ENCODE measurements at regions not wholly inside any gene's neighbourhood (a gene's known extent, or its start where the extent isn't known, plus 50 kb on each side); places are given as distances from the start of the nearest gene placed in this dataset.

DNA sequence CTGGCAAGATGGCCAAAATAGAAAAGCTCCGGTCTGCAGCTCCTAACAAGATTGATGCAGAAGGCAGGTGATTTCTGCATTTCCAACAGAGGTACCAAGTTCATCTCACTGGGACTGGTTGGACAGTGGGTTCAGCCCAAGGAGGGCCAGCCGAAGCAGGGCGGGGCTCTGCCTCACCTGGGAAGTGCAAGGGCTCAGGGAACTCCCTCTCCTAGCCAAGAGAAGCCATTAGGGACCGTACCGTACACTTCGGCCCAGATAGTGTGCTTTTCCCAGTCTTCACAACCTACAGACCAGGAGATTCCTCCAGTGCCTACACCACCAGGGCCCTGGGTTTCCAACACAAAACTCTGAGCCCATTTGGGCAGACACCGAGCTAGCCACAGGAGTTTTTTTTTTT is 277.8 kb downstream of the SLCO4C1 start:
- ATAC-seq (ENCODE audit: low read depth) (no peak), DNase-seq (no peak)
- no peak overlapping the region for H3K27ac Mint-ChIP-seq
- no peaks in the 10 kb centered on the region for H3K4me1 Mint-ChIP-seq
- H3K4me3 Mint-ChIP-seq: no peak overlapping the region
- peaks cover 2% of the 10 kb centered on the region for H3K27me3 Mint-ChIP-seq
- H3K36me3 Mint-ChIP-seq: no peaks in the 10 kb centered on the region
- no peaks in the 10 kb centered on the region for H3K9me3 Mint-ChIP-seq
- POLR2A ChIA-PET: no interaction called here

DNA sequence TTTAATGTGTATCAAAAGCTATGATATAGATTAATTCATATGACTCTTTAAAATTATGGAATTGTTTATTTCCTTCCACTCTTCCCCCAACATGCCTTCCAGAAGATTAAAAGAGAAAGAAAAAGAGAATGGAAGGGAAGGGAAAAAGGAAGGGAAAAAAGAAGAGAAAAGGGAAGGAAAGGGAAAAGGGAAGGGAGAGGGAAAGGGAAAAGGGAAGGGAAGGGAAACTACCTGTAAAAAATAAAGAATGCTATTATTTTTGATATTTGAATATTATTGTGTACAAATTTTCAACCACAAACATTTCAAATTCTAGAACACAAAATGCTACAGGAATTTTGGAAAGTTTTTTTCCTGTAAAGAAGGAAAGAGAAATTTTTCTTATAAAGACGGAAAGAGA is 281.7 kb downstream of the SLCO4C1 start:
- Mint-ChIP-seq H3K27me3 (peaks cover under 1% of the 10 kb centered on the region), H3K4me1 (no peaks in the 10 kb centered on the region), H3K36me3 (no peaks in the 10 kb centered on the region), H3K9me3 (no peaks in the 10 kb centered on the region), H3K4me3 (no peak overlapping the region), H3K27ac (no peak overlapping the region)
- POLR2A ChIA-PET: no interaction called here
- DNase-seq: no peak
- no peak for ATAC-seq (ENCODE audit: low read depth)

DNA sequence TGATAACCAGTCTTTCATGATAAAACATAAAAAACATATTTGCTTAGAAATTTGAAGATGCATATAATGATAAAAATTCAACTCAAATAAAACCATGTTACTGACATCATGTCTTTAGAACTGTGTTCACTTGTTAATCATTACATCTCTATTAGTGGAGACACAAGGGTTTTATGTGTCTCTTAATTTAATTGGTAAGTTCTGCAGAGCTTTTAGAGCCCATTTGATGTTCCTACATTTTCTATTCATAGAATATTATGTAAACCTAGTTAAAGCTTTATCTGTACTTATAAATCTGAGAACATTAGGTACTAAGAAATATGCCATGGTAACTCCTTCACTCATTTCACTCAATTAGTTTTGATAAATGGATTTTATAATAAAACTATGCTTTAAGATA is 285.4 kb downstream of the SLCO4C1 start:
- Mint-ChIP-seq H3K27ac (no peak overlapping the region), H3K9me3 (no peaks in the 10 kb centered on the region), H3K36me3 (no peaks in the 10 kb centered on the region), H3K4me1 (no peaks in the 10 kb centered on the region), H3K4me3 (no peak overlapping the region), H3K27me3 (no peaks in the 10 kb centered on the region)
- DNase-seq: no peak
- POLR2A ChIA-PET: no interaction called here
- no peak for ATAC-seq (ENCODE audit: low read depth)

DNA sequence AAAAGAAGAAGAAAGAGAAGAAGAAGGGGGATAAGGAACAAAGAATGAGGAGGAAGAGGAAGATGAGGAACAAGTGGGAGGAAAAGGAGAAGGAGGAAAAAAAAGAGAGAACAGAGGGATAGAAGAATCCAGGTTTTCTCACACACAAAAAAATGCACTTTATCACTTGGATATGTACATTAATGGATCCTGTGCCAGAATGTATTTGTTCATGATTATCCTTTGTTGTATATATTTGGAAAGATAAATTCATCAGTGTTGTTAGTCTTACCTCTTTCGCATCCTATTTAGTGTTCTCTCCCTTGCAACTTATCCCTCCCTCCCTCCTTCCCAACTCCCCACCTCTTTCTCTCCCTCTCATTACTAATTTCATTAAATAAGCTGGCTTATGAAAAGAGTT is 298.8 kb downstream of the SLCO4C1 start:
- Mint-ChIP-seq H3K27me3 (no peaks in the 10 kb centered on the region), H3K27ac (no peak overlapping the region), H3K36me3 (no peaks in the 10 kb centered on the region), H3K4me1 (no peaks in the 10 kb centered on the region), H3K9me3 (no peaks in the 10 kb centered on the region), H3K4me3 (no peak overlapping the region)
- ATAC-seq (ENCODE audit: low read depth) (no peak), DNase-seq (no peak)
- POLR2A ChIA-PET: no interaction called here

DNA sequence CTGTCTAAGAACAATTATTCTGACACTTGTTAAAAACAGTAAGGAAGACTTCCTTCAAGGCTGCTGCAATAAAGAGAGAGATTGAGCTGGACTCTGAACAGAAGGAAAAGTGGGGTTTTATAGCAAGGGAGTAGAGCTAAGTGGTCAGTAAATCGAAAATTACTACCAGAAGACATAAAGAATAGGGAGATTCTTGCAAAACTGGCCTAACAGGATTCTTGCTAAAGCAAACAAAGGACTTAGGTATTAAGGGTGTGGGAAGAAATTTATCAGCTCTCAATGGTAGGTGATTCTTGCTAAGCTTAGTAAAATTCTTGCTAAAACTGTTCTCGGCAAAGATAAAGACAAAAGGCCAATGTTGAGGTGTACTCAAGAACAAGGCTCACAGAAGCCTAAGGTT is 300.5 kb downstream of the SLCO4C1 start:
- DNase-seq: no peak
- no peaks in the 10 kb centered on the region for H3K27me3 Mint-ChIP-seq
- ATAC-seq (ENCODE audit: low read depth): no peak
- no peak overlapping the region for H3K4me3 Mint-ChIP-seq
- H3K4me1 Mint-ChIP-seq: no peaks in the 10 kb centered on the region
- H3K36me3 Mint-ChIP-seq: no peaks in the 10 kb centered on the region
- no peak overlapping the region for H3K27ac Mint-ChIP-seq
- POLR2A ChIA-PET: no interaction called here
- H3K9me3 Mint-ChIP-seq: no peaks in the 10 kb centered on the region

DNA sequence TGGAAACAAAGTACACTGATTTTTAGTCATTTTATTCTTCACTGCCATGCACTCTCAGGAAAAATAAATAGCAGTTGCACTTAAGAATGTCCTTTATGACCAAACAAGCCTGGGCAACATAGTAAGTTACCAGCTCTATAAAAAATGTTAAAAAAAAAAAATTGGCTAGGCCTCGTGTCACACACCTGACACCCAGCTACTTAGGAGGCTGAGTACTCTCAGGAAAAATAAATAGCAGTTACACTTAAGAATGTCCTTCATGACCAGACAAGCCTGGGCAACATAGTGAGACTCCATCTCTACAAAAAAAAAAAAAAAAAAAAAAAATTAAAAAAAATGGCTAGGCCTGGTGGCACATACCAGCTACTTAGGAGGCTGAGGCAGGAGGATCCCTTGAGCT is 304.6 kb downstream of the SLCO4C1 start:
- no peaks in the 10 kb centered on the region for H3K9me3 Mint-ChIP-seq

DNA sequence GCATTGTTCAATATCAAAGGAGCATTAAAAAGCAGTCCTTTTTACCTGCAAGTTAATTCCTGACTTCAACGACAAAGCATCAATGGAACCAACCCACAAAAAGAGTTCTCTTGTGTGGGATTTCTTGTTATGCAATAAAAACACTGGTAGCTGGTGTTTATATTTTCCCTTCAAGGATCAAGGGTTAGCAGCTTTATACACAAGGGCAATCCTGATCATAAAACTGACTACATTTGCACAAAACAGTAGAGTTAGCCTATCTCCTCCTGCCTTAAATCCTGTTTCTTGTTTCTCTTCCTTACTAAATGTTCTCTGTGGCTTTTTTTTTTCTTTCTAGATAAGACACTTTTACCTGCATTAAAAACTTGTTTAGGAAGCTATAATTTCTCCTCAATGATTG is 306.4 kb downstream of the SLCO4C1 start:
- POLR2A ChIA-PET: no interaction called here
- DNase-seq (no peak), ATAC-seq (ENCODE audit: low read depth) (no peak)
- no peaks in the 10 kb centered on the region for H3K36me3 Mint-ChIP-seq
- no peaks in the 10 kb centered on the region for H3K4me1 Mint-ChIP-seq
- no peaks in the 10 kb centered on the region for H3K27me3 Mint-ChIP-seq
- H3K27ac Mint-ChIP-seq: no peak overlapping the region
- H3K4me3 Mint-ChIP-seq: no peak overlapping the region
- no peaks in the 10 kb centered on the region for H3K9me3 Mint-ChIP-seq

More for the DNA sequence above, 304.6 kb downstream of the SLCO4C1 start:
- DNase-seq (no peak), ATAC-seq (ENCODE audit: low read depth) (no peak)
- Mint-ChIP-seq H3K4me1 (no peaks in the 10 kb centered on the region), H3K27me3 (no peaks in the 10 kb centered on the region), H3K36me3 (no peaks in the 10 kb centered on the region), H3K4me3 (no peak overlapping the region), H3K27ac (no peak overlapping the region)
- POLR2A ChIA-PET: no interaction called here

DNA sequence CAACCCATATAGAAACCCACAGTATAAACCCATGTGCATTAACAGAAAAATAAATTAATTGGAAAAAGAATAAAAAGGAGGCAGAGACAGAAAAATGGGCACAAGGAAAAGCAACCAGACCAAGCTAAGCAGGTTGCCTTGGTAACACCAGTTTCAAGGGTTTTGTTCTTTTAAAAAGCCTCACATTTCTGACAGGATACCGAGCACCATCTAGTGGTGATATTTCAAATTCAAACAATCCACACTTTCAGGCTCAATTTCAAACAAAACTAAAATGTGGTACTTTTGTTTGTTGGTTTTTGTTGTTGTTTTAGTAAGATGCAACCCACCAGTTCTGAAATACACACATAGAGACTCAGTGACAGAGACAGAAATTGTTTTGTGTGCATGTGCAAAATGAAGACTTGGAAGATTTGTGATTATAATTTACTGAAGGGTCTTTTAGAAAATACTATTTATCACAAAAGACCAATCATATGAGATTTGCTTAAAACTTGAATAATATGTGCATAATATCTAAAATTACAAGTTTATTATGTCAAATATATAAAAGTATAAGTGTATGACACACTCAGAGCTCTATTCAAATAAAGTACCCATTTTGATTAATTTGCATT is 318.2 kb downstream of the SLCO4C1 start:
- no peak for ATAC-seq (ENCODE audit: low read depth)
- Mint-ChIP-seq H3K27ac (no peak overlapping the region), H3K4me3 (no peak overlapping the region), H3K36me3 (no peaks in the 10 kb centered on the region), H3K4me1 (no peaks in the 10 kb centered on the region), H3K9me3 (no peaks in the 10 kb centered on the region), H3K27me3 (peaks cover 4% of the 10 kb centered on the region)
- POLR2A ChIA-PET: no interaction called here
- no peak for DNase-seq

DNA sequence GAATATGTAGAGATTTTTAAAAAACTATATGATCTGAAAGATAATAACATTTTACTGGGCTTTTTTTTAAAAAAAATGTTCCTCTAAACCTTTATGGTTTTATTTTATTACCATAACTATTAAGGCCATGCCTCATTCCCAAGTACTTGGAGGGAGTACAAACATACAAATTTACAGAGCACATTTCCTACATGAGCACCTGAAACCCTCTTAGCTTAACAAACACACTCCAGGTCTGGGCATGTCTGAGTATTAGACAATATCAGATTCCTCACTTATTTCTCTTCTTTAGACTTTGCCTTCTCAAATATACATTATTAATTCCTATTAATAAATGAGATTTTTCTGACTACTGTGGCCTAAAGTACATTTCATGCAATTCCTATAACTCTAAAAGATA is 319.2 kb downstream of the SLCO4C1 start:
- Mint-ChIP-seq H3K27me3 (peaks cover 4% of the 10 kb centered on the region), H3K4me1 (no peaks in the 10 kb centered on the region), H3K27ac (no peak overlapping the region), H3K4me3 (no peak overlapping the region), H3K9me3 (no peaks in the 10 kb centered on the region), H3K36me3 (no peaks in the 10 kb centered on the region)
- POLR2A ChIA-PET: no interaction called here
- ATAC-seq (ENCODE audit: low read depth) (no peak), DNase-seq (no peak)

DNA sequence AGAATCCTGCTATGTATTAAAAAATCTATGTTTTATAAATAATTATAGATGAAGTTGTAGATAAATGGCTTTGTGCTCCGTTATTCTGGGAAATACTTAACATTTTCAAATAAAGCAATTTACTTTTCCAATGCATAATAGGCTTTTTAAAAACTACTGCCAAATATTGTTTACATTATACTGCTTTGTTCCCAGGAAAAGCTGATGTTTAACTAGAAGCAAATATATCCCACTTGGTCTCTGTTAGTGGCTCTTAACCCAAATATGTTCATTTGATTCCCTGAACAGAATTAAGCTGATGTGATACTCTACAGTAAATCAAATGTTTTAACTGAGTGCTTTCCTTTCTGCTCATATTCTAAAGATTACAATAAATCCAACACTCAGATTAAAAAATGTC is 326.3 kb downstream of the SLCO4C1 start:
- no peaks in the 10 kb centered on the region for H3K36me3 Mint-ChIP-seq
- H3K9me3 Mint-ChIP-seq: no peaks in the 10 kb centered on the region
- POLR2A ChIA-PET: no interaction called here
- DNase-seq (no peak), ATAC-seq (ENCODE audit: low read depth) (no peak)
- no peak overlapping the region for H3K27ac Mint-ChIP-seq
- no peak overlapping the region for H3K4me3 Mint-ChIP-seq
- H3K27me3 Mint-ChIP-seq: no peaks in the 10 kb centered on the region
- H3K4me1 Mint-ChIP-seq: no peaks in the 10 kb centered on the region

DNA sequence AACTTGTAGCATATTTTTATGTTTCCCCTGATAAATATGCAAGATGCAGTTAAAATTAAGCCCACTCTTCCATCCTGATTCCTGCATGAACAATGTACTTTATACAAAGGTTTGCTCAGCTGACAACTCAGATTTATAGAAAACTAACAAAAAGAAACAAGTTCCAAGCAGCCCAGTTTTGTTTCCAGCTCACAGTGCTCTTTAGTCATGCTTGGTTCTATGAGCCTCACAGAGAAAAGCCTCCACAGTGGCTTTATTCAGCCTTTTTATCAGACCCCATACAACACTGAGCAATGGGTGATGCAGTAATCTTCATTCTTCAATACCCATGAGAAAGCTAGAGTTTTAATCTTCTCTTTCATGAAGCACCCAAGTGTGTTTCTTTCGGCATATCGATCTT is 329.6 kb downstream of the SLCO4C1 start:
- no peaks in the 10 kb centered on the region for H3K4me1 Mint-ChIP-seq
- DNase-seq (no peak), ATAC-seq (ENCODE audit: low read depth) (no peak)
- no peak overlapping the region for H3K27ac Mint-ChIP-seq
- H3K4me3 Mint-ChIP-seq: no peak overlapping the region
- no peaks in the 10 kb centered on the region for H3K9me3 Mint-ChIP-seq
- H3K36me3 Mint-ChIP-seq: no peaks in the 10 kb centered on the region
- POLR2A ChIA-PET: no interaction called here
- H3K27me3 Mint-ChIP-seq: no peaks in the 10 kb centered on the region

DNA sequence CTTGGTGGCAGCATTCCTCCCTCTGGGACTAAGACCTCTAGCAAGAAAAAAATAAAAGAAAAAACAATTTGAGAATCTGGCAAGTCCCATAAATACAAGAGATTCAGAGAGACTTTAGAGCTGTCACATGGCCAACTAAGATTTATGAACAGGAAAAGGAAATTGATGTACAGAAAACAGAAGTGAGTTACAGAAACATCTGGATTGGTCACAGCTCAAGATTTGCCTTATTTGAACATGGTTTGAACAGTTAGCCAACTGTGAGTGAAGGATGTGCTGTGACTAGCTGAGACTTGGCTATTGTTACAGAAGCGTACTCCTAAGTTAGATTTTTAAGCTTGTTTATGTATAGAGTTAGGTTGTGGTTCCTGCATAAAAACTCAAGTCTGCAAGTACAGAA is 340.2 kb downstream of the SLCO4C1 start:
- POLR2A ChIA-PET: no interaction called here
- Mint-ChIP-seq H3K4me3 (no peak overlapping the region), H3K36me3 (no peaks in the 10 kb centered on the region)

DNA sequence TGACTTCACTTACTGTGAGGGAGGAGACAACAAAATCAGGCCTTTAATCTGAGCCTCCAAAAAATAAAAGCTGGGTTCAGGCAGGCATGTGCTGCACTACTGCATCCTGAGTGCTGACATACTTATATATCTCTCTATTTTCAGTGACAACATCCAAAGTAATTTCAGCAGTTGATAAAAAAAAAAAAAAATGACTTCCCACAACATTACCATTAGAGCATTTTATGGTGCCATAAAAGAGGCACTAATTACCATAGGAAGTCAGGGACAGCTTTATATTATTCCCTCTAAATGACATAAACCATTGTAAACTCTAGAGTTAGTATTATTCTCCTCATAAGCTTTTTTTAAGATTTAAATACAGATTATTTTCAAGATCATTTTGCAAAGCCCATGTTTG is 346.1 kb downstream of the SLCO4C1 start:
- Mint-ChIP-seq H3K4me3 (no peak overlapping the region), H3K27ac (no peak overlapping the region), H3K36me3 (no peaks in the 10 kb centered on the region), H3K9me3 (no peaks in the 10 kb centered on the region), H3K27me3 (no peaks in the 10 kb centered on the region), H3K4me1 (no peaks in the 10 kb centered on the region)
- DNase-seq (no peak), ATAC-seq (ENCODE audit: low read depth) (no peak)
- POLR2A ChIA-PET: no interaction called here

More for the DNA sequence above, 340.2 kb downstream of the SLCO4C1 start:
- DNase-seq (no peak), ATAC-seq (ENCODE audit: low read depth) (no peak)
- no peaks in the 10 kb centered on the region for H3K9me3 Mint-ChIP-seq
- H3K27ac Mint-ChIP-seq: no peak overlapping the region
- no peaks in the 10 kb centered on the region for H3K27me3 Mint-ChIP-seq
- H3K4me1 Mint-ChIP-seq: no peaks in the 10 kb centered on the region

DNA sequence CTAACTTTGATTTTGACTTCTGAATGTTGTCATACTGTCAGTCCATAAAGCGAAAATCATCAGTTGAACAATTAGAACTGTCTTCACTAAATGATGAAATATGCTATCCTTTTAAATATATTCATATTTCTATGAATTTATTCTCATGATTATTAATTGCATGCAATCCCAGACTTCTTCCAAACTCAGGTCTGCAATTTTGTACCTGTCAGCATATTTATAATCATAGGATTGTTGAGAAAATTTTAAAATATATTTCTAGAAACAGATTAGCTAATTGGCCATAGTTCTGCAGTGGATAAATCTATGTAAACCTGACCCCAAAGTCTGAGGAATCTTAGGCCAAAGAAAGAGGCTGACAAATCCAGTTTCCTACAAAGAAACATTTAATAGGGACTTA is 347.5 kb downstream of the SLCO4C1 start:
- POLR2A ChIA-PET: no interaction called here
- no peak overlapping the region for H3K27ac Mint-ChIP-seq
- DNase-seq (no peak), ATAC-seq (ENCODE audit: low read depth) (no peak)
- H3K4me3 Mint-ChIP-seq: no peak overlapping the region
- no peaks in the 10 kb centered on the region for H3K9me3 Mint-ChIP-seq
- H3K4me1 Mint-ChIP-seq: peaks cover 3% of the 10 kb centered on the region
- no peaks in the 10 kb centered on the region for H3K27me3 Mint-ChIP-seq
- H3K36me3 Mint-ChIP-seq: no peaks in the 10 kb centered on the region

DNA sequence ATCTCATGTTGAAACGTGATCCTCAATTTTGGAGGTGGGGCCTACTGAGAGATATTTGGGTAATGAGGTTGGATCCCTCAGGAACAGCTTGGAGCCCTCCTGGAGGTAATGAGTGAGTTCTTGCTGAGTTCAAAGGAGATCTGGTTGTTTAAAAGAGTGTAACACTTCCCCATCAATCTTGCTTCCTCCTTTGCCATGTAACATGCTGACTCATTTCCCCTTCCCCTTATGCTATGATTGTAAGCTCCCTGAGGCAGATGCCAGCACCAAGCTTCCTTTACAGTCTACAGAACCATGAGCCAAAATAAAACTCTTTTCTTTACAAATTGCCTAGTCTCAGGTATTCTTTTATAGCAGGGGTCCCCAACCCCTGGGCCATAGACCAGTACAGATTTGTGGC is 352.3 kb downstream of the SLCO4C1 start:
- Mint-ChIP-seq H3K9me3 (no peaks in the 10 kb centered on the region), H3K4me1 (peaks cover 3% of the 10 kb centered on the region), H3K27me3 (no peaks in the 10 kb centered on the region), H3K36me3 (no peaks in the 10 kb centered on the region), H3K27ac (no peak overlapping the region), H3K4me3 (no peak overlapping the region)
- DNase-seq (no peak), ATAC-seq (ENCODE audit: low read depth) (no peak)
- POLR2A ChIA-PET: no interaction called here
